Right atrium auricular region (tissue), 2 donors: ENCODE measurements at regions not wholly inside any gene's neighbourhood (a gene's known extent, or its start where the extent isn't known, plus 50 kb on each side); places are given as distances from the start of the nearest gene placed in this dataset.

Experiments
- DNase-seq: peaks from one replicate; pipeline ENCODE4 v3.0.0-alpha.2; 2019; ENCODE audit warnings: low spot score
- H3K27ac ChIP-seq, 2 donors: fragments of 200-600 bp; sonication (generic); 1 replicate in 1 of 2; 2 replicates in 1 of 2; pipeline ENCODE4 v1.5.1; 2016 to 2019
- H3K27me3 ChIP-seq, 2 donors: fragments of 200-600 bp; sonication (generic); one replicate each; pipeline versions ENCODE4 v1.5.1 to v1.6.0; 2017 to 2019
- H3K36me3 ChIP-seq: fragments of 200-600 bp; sonication (generic); one replicate; pipeline ENCODE4 v1.5.1; 2016
- H3K4me1 ChIP-seq, 2 donors: fragments of 200-600 bp; sonication (generic); one replicate each; pipeline versions ENCODE4 v1.5.1 to v1.6.0; 2017 to 2019
- H3K4me3 ChIP-seq, 2 donors: fragments of 200-600 bp; sonication (generic); 1 replicate in 1 of 2; 2 replicates in 1 of 2; pipeline ENCODE4 v1.5.1; 2017 to 2019; ENCODE audit warnings: mild to moderate bottlenecking in 1 of 2, moderate library complexity in 1 of 2
- H3K9me3 ChIP-seq, 2 donors: fragments of 200-600 bp; sonication (generic); one replicate each; pipeline ENCODE4 v1.5.1; 2019
- CTCF ChIP-seq, 2 donors: fragments of 200-600 bp; sonication (generic); IDR thresholded peaks; one replicate each; pipeline ENCODE4 v1.5.1; 2019; ENCODE audit warnings: antibody characterized with exemption in 2 of 2

GRCh38 chr12:94745562-94745961 lies 95.2 kb upstream of the TMCC3 start:
- no peak for DNase-seq
- TF ChIP-seq CTCF (IDR thresholded peaks at IDR 0.05): no peak
- H3K27ac ChIP-seq: no peak overlapping the region
- no peak overlapping the region for H3K4me3 ChIP-seq
- no peaks in the 10 kb centered on the region for H3K27me3 ChIP-seq
- no peaks in the 10 kb centered on the region for H3K4me1 ChIP-seq
- H3K36me3 ChIP-seq: no peaks in the 10 kb centered on the region
- H3K9me3 ChIP-seq: no peaks in the 10 kb centered on the region

DNA sequence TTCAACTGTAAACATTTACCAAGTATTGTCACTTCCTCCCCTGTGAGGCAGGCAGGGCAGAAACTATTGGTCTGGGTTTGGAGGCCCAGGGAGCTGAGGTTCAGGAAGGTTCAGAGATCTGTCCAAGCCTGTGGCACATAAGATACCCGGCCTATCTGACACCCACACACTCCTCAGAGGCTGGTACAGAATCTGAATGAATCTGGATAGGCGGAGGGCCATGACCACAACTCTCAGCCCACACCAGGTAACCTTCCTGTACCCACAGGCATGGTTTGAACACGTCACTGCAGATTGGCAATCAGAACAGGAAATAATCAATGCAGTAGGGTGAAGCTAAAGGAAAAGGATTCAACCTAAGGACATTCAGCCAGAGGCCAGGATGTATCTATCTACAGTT lies 92.8 kb upstream of the TMCC3 start:
- Histone ChIP-seq H3K36me3 (no peaks in the 10 kb centered on the region), H3K27ac (no peak overlapping the region), H3K9me3 (no peaks in the 10 kb centered on the region), H3K4me3 (no peak overlapping the region), H3K4me1 (no peaks in the 10 kb centered on the region), H3K27me3 (no peaks in the 10 kb centered on the region)
- no peak for DNase-seq
- TF ChIP-seq CTCF (IDR thresholded peaks at IDR 0.05): no peak

DNA sequence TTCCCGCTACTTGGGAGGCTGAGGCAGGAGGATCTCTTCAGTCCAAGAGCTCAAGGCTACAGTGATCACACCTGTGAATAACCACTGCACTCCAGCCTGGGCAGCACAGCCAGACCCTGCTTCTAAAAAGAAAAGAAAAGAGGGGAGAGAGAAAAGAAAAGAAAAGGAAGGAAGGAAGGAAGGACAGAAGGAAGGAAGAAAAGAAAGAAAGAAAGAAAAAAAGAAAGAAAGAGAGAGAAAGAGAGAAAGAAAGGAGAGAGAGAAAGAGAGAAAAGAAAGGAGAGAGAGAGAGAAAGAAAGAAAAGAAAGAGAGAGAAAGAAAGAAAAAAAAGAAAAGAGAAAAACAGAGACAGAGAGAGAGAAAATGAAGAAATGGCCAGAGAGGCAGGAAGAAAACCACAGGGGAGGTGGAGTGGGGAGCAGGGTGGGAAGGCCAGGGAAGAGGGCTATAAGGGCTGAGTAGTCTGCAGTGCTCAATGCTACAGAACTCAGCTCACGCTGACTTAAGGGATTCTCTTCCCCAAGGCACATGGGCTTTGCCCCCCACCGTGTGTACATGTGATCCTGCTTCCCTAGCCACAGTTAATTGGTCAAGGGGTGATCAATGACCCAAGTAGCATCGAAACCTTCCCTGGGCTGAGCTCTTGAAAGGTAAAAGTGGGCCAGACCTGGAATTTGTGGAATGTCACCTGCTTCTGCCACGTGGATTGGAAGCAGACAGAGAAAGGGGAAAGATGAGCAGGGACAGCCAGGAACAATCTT lies 90.4 kb upstream of the TMCC3 start:
- no peaks in the 10 kb centered on the region for H3K9me3 ChIP-seq
- H3K4me3 ChIP-seq: no peak overlapping the region
- H3K4me1 ChIP-seq: no peaks in the 10 kb centered on the region
- no peaks in the 10 kb centered on the region for H3K27me3 ChIP-seq
- H3K36me3 ChIP-seq: no peaks in the 10 kb centered on the region
- no peak overlapping the region for H3K27ac ChIP-seq
- no peak for TF ChIP-seq CTCF (IDR thresholded peaks at IDR 0.05)
- DNase-seq: no peak

- Histone ChIP-seq H3K9me3 (no peaks in the 10 kb centered on the region), H3K27me3 (no peaks in the 10 kb centered on the region), H3K4me1 (peaks cover 0 to 7% of the 10 kb centered on the region in 2 donors), H3K36me3 (no peaks in the 10 kb centered on the region), H3K27ac (no peak overlapping the region), H3K4me3 (no peak overlapping the region)
- TF ChIP-seq CTCF (IDR thresholded peaks at IDR 0.05): no peak
- DNase-seq: no peak
These were observed 86.5 kb upstream of the TMCC3 start for GRCh38 chr12:94736820-94737219.

DNA sequence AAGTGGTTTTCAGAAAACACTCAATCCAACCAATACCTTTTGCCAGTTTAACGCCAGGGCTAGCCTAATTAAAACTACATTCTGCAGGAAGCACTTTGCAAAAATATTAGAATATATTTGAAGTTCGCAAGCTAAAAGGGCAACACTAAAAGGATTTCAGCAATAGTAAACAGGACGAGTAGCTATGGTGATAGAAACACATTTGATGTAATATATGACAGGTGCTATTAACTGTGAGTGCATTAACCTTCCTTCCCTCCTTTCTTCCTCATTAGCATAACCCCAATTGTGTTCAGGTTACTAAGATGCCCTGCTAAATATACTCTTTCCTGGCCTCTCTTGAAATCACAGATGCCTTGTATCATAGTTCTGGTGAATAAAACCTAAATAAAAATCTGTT lies 85.6 kb upstream of the TMCC3 start:
- Histone ChIP-seq H3K27ac (no peak overlapping the region), H3K36me3 (no peaks in the 10 kb centered on the region), H3K4me3 (no peak overlapping the region), H3K4me1 (peaks cover 0 to 7% of the 10 kb centered on the region in 2 donors), H3K27me3 (no peaks in the 10 kb centered on the region), H3K9me3 (no peaks in the 10 kb centered on the region)
- no peak for DNase-seq
- TF ChIP-seq CTCF (IDR thresholded peaks at IDR 0.05): no peak

- Histone ChIP-seq H3K4me1 (peaks cover 0 to 7% of the 10 kb centered on the region in 2 donors), H3K36me3 (no peaks in the 10 kb centered on the region), H3K27me3 (no peaks in the 10 kb centered on the region), H3K27ac (no peak overlapping the region), H3K4me3 (no peak overlapping the region), H3K9me3 (no peaks in the 10 kb centered on the region)
- DNase-seq: no peak
- TF ChIP-seq CTCF (IDR thresholded peaks at IDR 0.05): no peak
These were observed 83.4 kb upstream of the TMCC3 start for GRCh38 chr12:94733727-94734126.
